Caco-2 (cell line): ENCODE measurements at regions not wholly inside any gene's neighbourhood (a gene's known extent, or its start where the extent isn't known, plus 50 kb on each side); places are given as distances from the start of the nearest gene placed in this dataset.

Experiments
- BruUV-seq: library from RNA; stranded (reverse); fragments of 400-500 nt; replicated peaks from 2 replicates; lab custom pipeline; 2021; lab: Mats Ljungman, UMichigan
- CTCF ChIA-PET: fragments of 300-600 bp; sonication (Branson Sonifier 250); formaldehyde crosslinking; loops from one replicate; lab custom pipeline; 2022; ENCODE audit warnings: antibody characterized with exemption; lab: Charles Lee
- POLR2A ChIA-PET: fragments of 300-600 bp; sonication (Branson Sonifier 250); formaldehyde crosslinking; loops from one replicate; lab custom pipeline; 2022; ENCODE audit warnings: antibody characterized with exemption; lab: Charles Lee
- DNase-seq, 2 experiments: peaks; one replicate each; pipeline versions ENCODE4 v3.0.0 to v3.0.0-alpha.2; 2020 to 2022
- H3K27me3 ChIP-seq: replicated peaks from 2 replicates; pipeline ENCODE4 v1.6.0; 2011; ENCODE audit warnings: low read length; ENCODE audit not compliant: control insufficient read depth, insufficient read depth
- H3K36me3 ChIP-seq: 2 replicates; pipeline ENCODE4 v1.5.1; 2011; ENCODE audit warnings: low read length; ENCODE audit not compliant: control insufficient read depth, insufficient read depth
- H3K4me1 ChIP-seq: fragments of 250-450 bp; sonication (Bioruptor Pico); 2 replicates; pipeline ENCODE4 v1.5.1; 2020; ENCODE audit warnings: mild to moderate bottlenecking
- H3K4me3 ChIP-seq: 2 replicates; pipeline ENCODE4 v1.5.1; 2011; ENCODE audit warnings: low read depth, mild to moderate bottlenecking, control low read depth, low read length
- H3K9me3 ChIP-seq: fragments of 250-450 bp; sonication (Bioruptor Pico); 2 replicates; pipeline ENCODE4 v1.5.1; 2020; ENCODE audit warnings: mild to moderate bottlenecking, moderate library complexity
- H3K27ac Mint-ChIP-seq: one replicate; pipeline ENCODE4 v1.8.0; 2022; ENCODE audit warnings: mixed read lengths; ENCODE audit not compliant: unreplicated experiment
- H3K27me3 Mint-ChIP-seq: one replicate; pipeline ENCODE4 v1.8.0; 2022; ENCODE audit warnings: mixed read lengths; ENCODE audit not compliant: insufficient read depth, unreplicated experiment
- H3K36me3 Mint-ChIP-seq: one replicate; pipeline ENCODE4 v1.8.0; 2022; ENCODE audit warnings: mild to moderate bottlenecking, mixed read lengths; ENCODE audit not compliant: insufficient read depth, unreplicated experiment
- H3K4me1 Mint-ChIP-seq: one replicate; pipeline ENCODE4 v1.8.0; 2022; ENCODE audit warnings: low read depth, mixed read lengths; ENCODE audit not compliant: unreplicated experiment
- H3K4me3 Mint-ChIP-seq: one replicate; pipeline ENCODE4 v1.8.0; 2022; ENCODE audit warnings: mild to moderate bottlenecking, moderate library complexity, mixed read lengths; ENCODE audit not compliant: unreplicated experiment
- H3K9me3 Mint-ChIP-seq: one replicate; pipeline ENCODE4 v1.8.0; 2022; ENCODE audit warnings: mixed read lengths; ENCODE audit not compliant: unreplicated experiment
- intact Hi-C: fragments of 100-400 bp; cut with micrococcal nuclease; formaldehyde crosslinking; loops from one replicate; pipeline ENCODE4 v1.10.0; 2022; ENCODE audit not compliant: unreplicated experiment
- TF ChIP-seq, protein P1 (sequence below), 2 experiments: fragments of 200-600 bp in 1 of 2; IDR thresholded peaks; 1 replicate in 1 of 2; 2 replicates in 1 of 2; pipeline versions ENCODE4 v1.5.1 to v1.8.0; 2011 to 2022; ENCODE audit warnings: antibody characterized with exemption in 1 of 2, control low read depth in 1 of 2, inconsistent platforms in 1 of 2, low read depth in 1 of 2, low read length in 1 of 2, mild to moderate bottlenecking in 1 of 2, moderate library complexity in 1 of 2; ENCODE audit not compliant: insufficient read depth in 1 of 2, severe bottlenecking in 1 of 2, unreplicated experiment in 1 of 2

DNA sequence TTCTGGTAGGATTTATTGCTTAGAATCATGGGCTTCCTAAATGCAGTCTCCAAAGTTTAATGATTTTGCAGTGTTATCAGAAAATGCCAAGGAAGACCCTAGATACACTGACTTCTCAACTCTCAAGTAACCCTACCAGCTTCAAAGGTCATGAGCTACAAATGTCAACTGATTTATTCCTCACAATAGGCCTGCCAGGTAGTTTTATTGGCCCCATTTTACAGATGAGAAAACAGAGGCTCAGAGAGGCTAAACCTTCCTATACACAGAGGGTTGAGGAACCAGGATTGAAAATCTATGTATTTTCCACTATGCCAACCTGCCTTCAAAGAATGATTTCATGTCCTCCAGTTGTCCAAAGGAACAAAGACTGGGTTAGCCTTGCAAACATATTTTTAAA, 384.4 kb upstream of the POU3F1 start:
- no peak overlapping the region for H3K4me3 ChIP-seq
- intact Hi-C loops, result no loop called here
- Mint-ChIP-seq H3K36me3 (no peaks in the 10 kb centered on the region), H3K4me1 (no peaks in the 10 kb centered on the region), H3K9me3 (no peaks in the 10 kb centered on the region), H3K4me3 (no peak overlapping the region), H3K27me3 (peaks cover 21% of the 10 kb centered on the region), H3K27ac (no peak overlapping the region)
- H3K27me3 ChIP-seq, result no peaks in the 10 kb centered on the region
- ChIA-PET POLR2A (no interaction called here), CTCF (no interaction called here)
- H3K36me3 ChIP-seq, result no peaks in the 10 kb centered on the region
- DNase-seq, result no peak
- BruUV-seq, result no TSS peak
- TF ChIP-seq, protein P1, sequence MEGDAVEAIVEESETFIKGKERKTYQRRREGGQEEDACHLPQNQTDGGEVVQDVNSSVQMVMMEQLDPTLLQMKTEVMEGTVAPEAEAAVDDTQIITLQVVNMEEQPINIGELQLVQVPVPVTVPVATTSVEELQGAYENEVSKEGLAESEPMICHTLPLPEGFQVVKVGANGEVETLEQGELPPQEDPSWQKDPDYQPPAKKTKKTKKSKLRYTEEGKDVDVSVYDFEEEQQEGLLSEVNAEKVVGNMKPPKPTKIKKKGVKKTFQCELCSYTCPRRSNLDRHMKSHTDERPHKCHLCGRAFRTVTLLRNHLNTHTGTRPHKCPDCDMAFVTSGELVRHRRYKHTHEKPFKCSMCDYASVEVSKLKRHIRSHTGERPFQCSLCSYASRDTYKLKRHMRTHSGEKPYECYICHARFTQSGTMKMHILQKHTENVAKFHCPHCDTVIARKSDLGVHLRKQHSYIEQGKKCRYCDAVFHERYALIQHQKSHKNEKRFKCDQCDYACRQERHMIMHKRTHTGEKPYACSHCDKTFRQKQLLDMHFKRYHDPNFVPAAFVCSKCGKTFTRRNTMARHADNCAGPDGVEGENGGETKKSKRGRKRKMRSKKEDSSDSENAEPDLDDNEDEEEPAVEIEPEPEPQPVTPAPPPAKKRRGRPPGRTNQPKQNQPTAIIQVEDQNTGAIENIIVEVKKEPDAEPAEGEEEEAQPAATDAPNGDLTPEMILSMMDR (IDR thresholded peaks at IDR 0.05; ENCODE audit: insufficient read depth in 1 of 2, low read depth in 1 of 2, low read length in 1 of 2, severe bottlenecking in 1 of 2, unreplicated experiment in 1 of 2), result no peak
- H3K4me1 ChIP-seq, result no peaks in the 10 kb centered on the region
- no peaks in the 10 kb centered on the region for H3K9me3 ChIP-seq

DNA sequence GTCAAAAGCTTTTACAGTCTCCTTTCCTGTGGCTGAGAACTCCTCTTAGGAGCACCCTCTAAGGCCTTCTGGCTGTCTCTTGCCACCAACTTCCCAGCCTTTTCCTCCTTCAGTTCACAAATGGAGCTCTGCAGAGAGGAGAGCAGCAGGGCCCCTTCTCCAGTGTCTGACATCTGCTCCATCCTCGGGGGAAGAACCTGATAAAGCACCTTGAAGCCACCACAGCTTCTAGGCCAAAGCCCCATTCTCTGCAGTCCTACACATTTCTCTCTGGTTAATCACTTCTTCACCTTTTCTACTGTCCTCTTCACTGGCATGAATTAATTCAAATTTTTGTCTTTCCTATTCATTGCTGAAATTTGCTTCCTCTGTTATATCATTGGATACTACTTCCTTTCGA, 378.1 kb upstream of the POU3F1 start:
- no peaks in the 10 kb centered on the region for H3K4me1 ChIP-seq
- no peaks in the 10 kb centered on the region for H3K4me1 Mint-ChIP-seq
- no peak overlapping the region for H3K4me3 ChIP-seq
- TF ChIP-seq, protein P1 (IDR thresholded peaks at IDR 0.05; ENCODE audit: insufficient read depth in 1 of 2, low read depth in 1 of 2, low read length in 1 of 2, severe bottlenecking in 1 of 2, unreplicated experiment in 1 of 2), result no peak
- H3K27me3 Mint-ChIP-seq, result peaks cover 20% of the 10 kb centered on the region
- H3K36me3 ChIP-seq, result no peaks in the 10 kb centered on the region
- intact Hi-C loops, result no loop called here
- no peak overlapping the region for H3K4me3 Mint-ChIP-seq
- H3K36me3 Mint-ChIP-seq, result no peaks in the 10 kb centered on the region
- H3K9me3 ChIP-seq, result no peaks in the 10 kb centered on the region
- ChIA-PET CTCF (no interaction called here), POLR2A (no interaction called here)
- no peaks in the 10 kb centered on the region for H3K9me3 Mint-ChIP-seq
- no TSS peak for BruUV-seq
- DNase-seq, result no peak
- no peaks in the 10 kb centered on the region for H3K27me3 ChIP-seq
- no peak overlapping the region for H3K27ac Mint-ChIP-seq

DNA sequence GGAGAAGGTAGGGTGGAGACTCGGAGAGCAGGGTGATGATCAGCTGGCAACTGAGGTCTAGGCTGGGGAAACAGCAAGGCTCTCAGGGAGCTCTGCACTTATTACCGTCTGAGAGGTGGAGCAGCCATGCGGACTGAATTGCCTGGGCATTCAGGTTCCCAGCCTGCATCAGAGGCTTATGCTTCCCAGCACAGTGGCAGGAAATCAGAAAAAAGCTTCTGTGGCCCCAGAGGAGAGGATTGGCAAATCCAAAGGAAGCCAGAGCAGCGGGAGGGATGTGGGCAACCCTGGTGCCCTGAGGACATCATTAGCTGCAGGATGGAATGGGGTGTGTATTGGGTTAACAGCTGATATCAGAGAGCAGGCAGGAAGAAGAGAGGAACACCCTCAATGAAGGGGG, 374.1 kb upstream of the POU3F1 start:
- peaks cover 19% of the 10 kb centered on the region for H3K27me3 Mint-ChIP-seq
- no TSS peak for BruUV-seq
- H3K36me3 Mint-ChIP-seq, result no peaks in the 10 kb centered on the region
- intact Hi-C loops, result no loop called here
- Histone ChIP-seq H3K27me3 (no peaks in the 10 kb centered on the region), H3K9me3 (no peaks in the 10 kb centered on the region), H3K4me3 (no peak overlapping the region), H3K36me3 (no peaks in the 10 kb centered on the region), H3K4me1 (no peaks in the 10 kb centered on the region)
- no peaks in the 10 kb centered on the region for H3K4me1 Mint-ChIP-seq
- TF ChIP-seq, protein P1 (IDR thresholded peaks at IDR 0.05; ENCODE audit: insufficient read depth in 1 of 2, low read depth in 1 of 2, low read length in 1 of 2, severe bottlenecking in 1 of 2, unreplicated experiment in 1 of 2), result no peak
- ChIA-PET POLR2A (no interaction called here), CTCF (no interaction called here)
- no peak overlapping the region for H3K27ac Mint-ChIP-seq
- no peak overlapping the region for H3K4me3 Mint-ChIP-seq
- no peak for DNase-seq
- peaks cover 11% of the 10 kb centered on the region for H3K9me3 Mint-ChIP-seq
